ENCODE measurements at regions not wholly inside any gene's neighbourhood (a gene's known extent, or its start where the extent isn't known, plus 50 kb on each side); places are given as distances from the start of the nearest gene placed in this dataset.

DNA sequence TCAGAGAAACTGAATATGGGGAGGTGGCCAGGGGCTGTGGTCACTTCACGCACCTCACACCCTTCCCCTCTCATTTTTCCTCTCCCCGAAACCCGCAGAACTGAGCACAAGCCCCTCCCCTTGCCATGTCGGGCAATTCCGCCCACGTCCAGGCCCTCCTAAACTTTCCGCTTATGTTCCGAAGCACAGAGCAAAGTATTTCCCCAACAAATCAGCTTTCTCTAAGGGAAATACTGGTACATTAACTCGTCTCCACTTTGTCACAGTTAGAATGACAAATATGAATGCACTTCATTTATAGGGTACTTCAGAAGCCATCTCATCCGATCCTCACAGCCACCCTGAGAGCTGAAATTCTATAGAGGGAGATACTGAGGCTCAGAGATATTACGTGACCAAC is 94.7 kb upstream of the TMEM45B start:
- TF ChIP-seq, protein P1, sequence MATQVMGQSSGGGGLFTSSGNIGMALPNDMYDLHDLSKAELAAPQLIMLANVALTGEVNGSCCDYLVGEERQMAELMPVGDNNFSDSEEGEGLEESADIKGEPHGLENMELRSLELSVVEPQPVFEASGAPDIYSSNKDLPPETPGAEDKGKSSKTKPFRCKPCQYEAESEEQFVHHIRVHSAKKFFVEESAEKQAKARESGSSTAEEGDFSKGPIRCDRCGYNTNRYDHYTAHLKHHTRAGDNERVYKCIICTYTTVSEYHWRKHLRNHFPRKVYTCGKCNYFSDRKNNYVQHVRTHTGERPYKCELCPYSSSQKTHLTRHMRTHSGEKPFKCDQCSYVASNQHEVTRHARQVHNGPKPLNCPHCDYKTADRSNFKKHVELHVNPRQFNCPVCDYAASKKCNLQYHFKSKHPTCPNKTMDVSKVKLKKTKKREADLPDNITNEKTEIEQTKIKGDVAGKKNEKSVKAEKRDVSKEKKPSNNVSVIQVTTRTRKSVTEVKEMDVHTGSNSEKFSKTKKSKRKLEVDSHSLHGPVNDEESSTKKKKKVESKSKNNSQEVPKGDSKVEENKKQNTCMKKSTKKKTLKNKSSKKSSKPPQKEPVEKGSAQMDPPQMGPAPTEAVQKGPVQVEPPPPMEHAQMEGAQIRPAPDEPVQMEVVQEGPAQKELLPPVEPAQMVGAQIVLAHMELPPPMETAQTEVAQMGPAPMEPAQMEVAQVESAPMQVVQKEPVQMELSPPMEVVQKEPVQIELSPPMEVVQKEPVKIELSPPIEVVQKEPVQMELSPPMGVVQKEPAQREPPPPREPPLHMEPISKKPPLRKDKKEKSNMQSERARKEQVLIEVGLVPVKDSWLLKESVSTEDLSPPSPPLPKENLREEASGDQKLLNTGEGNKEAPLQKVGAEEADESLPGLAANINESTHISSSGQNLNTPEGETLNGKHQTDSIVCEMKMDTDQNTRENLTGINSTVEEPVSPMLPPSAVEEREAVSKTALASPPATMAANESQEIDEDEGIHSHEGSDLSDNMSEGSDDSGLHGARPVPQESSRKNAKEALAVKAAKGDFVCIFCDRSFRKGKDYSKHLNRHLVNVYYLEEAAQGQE (IDR thresholded peaks at IDR 0.05; ENCODE audit: borderline replicate concordance): no peak
- TF ChIP-seq, protein P2, sequence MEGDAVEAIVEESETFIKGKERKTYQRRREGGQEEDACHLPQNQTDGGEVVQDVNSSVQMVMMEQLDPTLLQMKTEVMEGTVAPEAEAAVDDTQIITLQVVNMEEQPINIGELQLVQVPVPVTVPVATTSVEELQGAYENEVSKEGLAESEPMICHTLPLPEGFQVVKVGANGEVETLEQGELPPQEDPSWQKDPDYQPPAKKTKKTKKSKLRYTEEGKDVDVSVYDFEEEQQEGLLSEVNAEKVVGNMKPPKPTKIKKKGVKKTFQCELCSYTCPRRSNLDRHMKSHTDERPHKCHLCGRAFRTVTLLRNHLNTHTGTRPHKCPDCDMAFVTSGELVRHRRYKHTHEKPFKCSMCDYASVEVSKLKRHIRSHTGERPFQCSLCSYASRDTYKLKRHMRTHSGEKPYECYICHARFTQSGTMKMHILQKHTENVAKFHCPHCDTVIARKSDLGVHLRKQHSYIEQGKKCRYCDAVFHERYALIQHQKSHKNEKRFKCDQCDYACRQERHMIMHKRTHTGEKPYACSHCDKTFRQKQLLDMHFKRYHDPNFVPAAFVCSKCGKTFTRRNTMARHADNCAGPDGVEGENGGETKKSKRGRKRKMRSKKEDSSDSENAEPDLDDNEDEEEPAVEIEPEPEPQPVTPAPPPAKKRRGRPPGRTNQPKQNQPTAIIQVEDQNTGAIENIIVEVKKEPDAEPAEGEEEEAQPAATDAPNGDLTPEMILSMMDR (IDR thresholded peaks at IDR 0.05; ENCODE audit: poor library complexity, severe bottlenecking): no peak
